ENCODE measurements at regions not wholly inside any gene's neighbourhood (a gene's known extent, or its start where the extent isn't known, plus 50 kb on each side); places are given as distances from the start of the nearest gene placed in this dataset.
"Not testable (repeated sequence)": the region's sequence is repeated elsewhere in the genome, so short reads cannot be mapped to it uniquely, and the experiment has no call there.

- no peak for DNase-seq
Observed at GRCh38 chr2:7732497-7732896, 815.3 kb downstream of the RNF144A start.

- no peak for DNase-seq
Observed at GRCh38 chr2:7736646-7737305, 819.6 kb downstream of the RNF144A start.

- DNase-seq, result no peak
Observed at GRCh38 chr2:7738596-7738995, 821.4 kb downstream of the RNF144A start.

- DNase-seq, result no peak
Observed at GRCh38 chr2:7740114-7740513, 822.9 kb downstream of the RNF144A start.

- DNase-seq, result no peak
Observed at GRCh38 chr2:7742301-7742700, 825.1 kb downstream of the RNF144A start.

GRCh38 chr2:7744827-7745226 is 827.6 kb downstream of the RNF144A start:
- no peak for DNase-seq

- DNase-seq, result no peak
Observed at GRCh38 chr2:7745369-7745768, 828.2 kb downstream of the RNF144A start.

- no peak for DNase-seq
Observed at GRCh38 chr2:7748717-7749415, 831.7 kb downstream of the RNF144A start.

- DNase-seq, result no peak
Observed at GRCh38 chr2:7749895-7750559, 832.8 kb downstream of the RNF144A start.

GRCh38 chr2:7752291-7752690 is 835.1 kb downstream of the RNF144A start:
- no peak for DNase-seq

- no peak for DNase-seq
Observed at GRCh38 chr2:7753777-7754176, 836.6 kb downstream of the RNF144A start.

- DNase-seq, result no peak
Observed at GRCh38 chr2:7755879-7756278, 838.7 kb downstream of the RNF144A start.

GRCh38 chr2:7758073-7758759 is 841.0 kb downstream of the RNF144A start:
- DNase-seq, result no peak

GRCh38 chr2:7759898-7760297 is 842.7 kb downstream of the RNF144A start:
- DNase-seq, result no peak

- DNase-seq, result not testable (repeated sequence)
Observed at GRCh38 chr2:7763418-7763817, 846.2 kb downstream of the RNF144A start.

GRCh38 chr2:7765236-7765635 is 848.0 kb downstream of the RNF144A start:
- DNase-seq, result no peak

GRCh38 chr2:7766088-7766722 is 849.0 kb downstream of the RNF144A start:
- DNase-seq, result no peak

- no peak for DNase-seq
Observed at GRCh38 chr2:7766978-7767565, 849.9 kb downstream of the RNF144A start.

GRCh38 chr2:7767902-7768301 is 850.7 kb downstream of the RNF144A start:
- DNase-seq, result no peak

GRCh38 chr2:7771781-7772180 is 854.6 kb downstream of the RNF144A start:
- no peak for DNase-seq

- DNase-seq, result no peak
Observed at GRCh38 chr2:7773362-7774360, 856.4 kb downstream of the RNF144A start.
